ENCODE measurements at regions not wholly inside any gene's neighbourhood (a gene's known extent, or its start where the extent isn't known, plus 50 kb on each side); places are given as distances from the start of the nearest gene placed in this dataset.

DNA sequence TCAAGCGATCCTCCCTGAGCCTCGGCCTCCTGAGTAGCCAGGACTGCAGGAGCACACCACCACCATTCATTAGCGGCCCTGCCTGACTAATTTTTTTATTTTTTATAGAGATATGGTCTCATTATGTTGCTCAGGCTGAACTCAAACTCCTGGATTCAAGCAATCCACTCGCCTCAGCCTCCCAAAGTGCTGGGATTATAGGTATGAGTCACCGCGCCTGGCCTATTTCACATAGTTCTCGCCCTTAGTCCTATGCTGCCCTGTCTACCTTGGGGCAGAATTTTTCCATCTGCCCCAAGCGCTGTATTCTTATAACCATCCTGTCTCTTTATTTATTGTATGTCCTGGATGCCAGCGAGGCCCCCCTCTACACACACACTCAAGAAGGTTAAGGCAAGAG is 50.9 kb upstream of the BCL2L14 start:
- POLR2A ChIA-PET = no interaction called here
- Histone ChIP-seq H3K4me2 (ENCODE audit: control insufficient read depth, insufficient read depth) (no peak overlapping the region), H3K36me3 (ENCODE audit: control insufficient read depth in 2 of 2, insufficient read depth in 2 of 2, low read length in 1 of 2) (no peaks in the 10 kb centered on the region), H3K9me3 (replicated peaks; ENCODE audit: control insufficient read depth, insufficient read depth, low read length) (no peaks in the 10 kb centered on the region), H3K9ac (ENCODE audit: control insufficient read depth, insufficient read depth, low read length) (no peak overlapping the region), H2AFZ (ENCODE audit: control insufficient read depth, low read depth, low read length) (no peak overlapping the region), H3K27me3 (replicated peaks in 1 of 2; ENCODE audit: control insufficient read depth in 2 of 2, insufficient read depth in 2 of 2, low read length in 1 of 2) (no peaks in the 10 kb centered on the region), H3K4me3 (no peak overlapping the region), H3K4me1 (ENCODE audit: control insufficient read depth, insufficient read depth, low read length) (peaks cover 33% of the 10 kb centered on the region), H4K20me1 (ENCODE audit: control insufficient read depth, insufficient read depth) (no peaks in the 10 kb centered on the region), H3K27ac (ENCODE audit: control insufficient read depth, insufficient read depth) (no peak overlapping the region), H3K79me2 (ENCODE audit: control insufficient read depth, insufficient read depth, low read length) (no peaks in the 10 kb centered on the region; the same call in 1 of the 2 replicates)
- no peak for ATAC-seq
- no TSS peak for BruUV-seq (replicated peaks)
- WGBS (ENCODE audit: insufficient coverage, insufficient replicate concordance, low lambda C conversion rate, missing lambda C conversion rate) = 79% methylated on average over 9 of the region's 9 CpGs
- in situ Hi-C loops (cut with MboI) (loop anchor here (10.0 kb wide), 1 partner anchor 455 kb away; no protein-coding TSS in a partner anchor), intact Hi-C loops (cut with micrococcal nuclease; ENCODE audit: unreplicated experiment) (no loop called here)
- SMC1A ChIA-PET (ENCODE audit: uncharacterized antibody, unreplicated experiment) = interaction anchor here (3.8 kb wide), 1 partner anchor 10 kb away, joined by 24 read pairs; no protein-coding TSS in a partner anchor
- CTCF ChIA-PET = no interaction called here
- TF ChIP-seq ZNF384 (IDR thresholded peaks at IDR 0.05; ENCODE audit: borderline replicate concordance, low read depth, low read length) (no peak), E2F8 (IDR thresholded peaks at IDR 0.05; ENCODE audit: low read depth, partially characterized antibody) (no peak), MTA2 (IDR thresholded peaks at IDR 0.05; ENCODE audit: low read depth) (no peak), NRF1 (conservative IDR thresholded peaks at IDR 0.05; ENCODE audit: low read depth, low read length) (no peak), PKNOX1 (IDR thresholded peaks at IDR 0.05) (no peak), NR2F1 (conservative IDR thresholded peaks at IDR 0.05) (no peak), SMAD1 (IDR thresholded peaks at IDR 0.05; ENCODE audit: low read depth, partially characterized antibody) (no peak), NR2C1 (IDR thresholded peaks at IDR 0.05) (no peak), SIN3A (IDR thresholded peaks at IDR 0.05; ENCODE audit: low read depth, low read length) (no peak), SREBF1 (IDR thresholded peaks at IDR 0.05; ENCODE audit: low read length) (no peak)
- no peak for DNase-seq (ENCODE audit: low read depth, low spot score)
- FAIRE-seq = no peak
- RAD21 ChIA-PET (ENCODE audit: unreplicated experiment) = no interaction called here

All from GM12878 (cell line).